Mesothelial cell of epicardium (in vitro differentiated cells): ENCODE measurements at regions not wholly inside any gene's neighbourhood (a gene's known extent, or its start where the extent isn't known, plus 50 kb on each side); places are given as distances from the start of the nearest gene placed in this dataset.
"Not testable (repeated sequence)": the region's sequence is repeated elsewhere in the genome, so short reads cannot be mapped to it uniquely, and the experiment has no call there.

Experiments used
- DNase-seq, 2 experiments: peaks; one replicate each; pipeline ENCODE4 v3.0.0; 2021; ENCODE audit warnings: low spot score in 2 of 2; ENCODE audit not compliant: unreplicated experiment in 2 of 2
- H3K27ac Mint-ChIP-seq: 2 replicates; pipeline ENCODE4 v1.8.0; 2021; ENCODE audit warnings: mixed read lengths
- H3K27me3 Mint-ChIP-seq: 2 replicates; pipeline ENCODE4 v1.8.0; 2021; ENCODE audit warnings: low read depth, mixed read lengths
- H3K36me3 Mint-ChIP-seq: 2 replicates; pipeline ENCODE4 v1.8.0; 2021; ENCODE audit warnings: mixed read lengths
- H3K4me1 Mint-ChIP-seq: 2 replicates; pipeline ENCODE4 v1.8.0; 2021; ENCODE audit warnings: mixed read lengths
- H3K4me3 Mint-ChIP-seq: 2 replicates; pipeline ENCODE4 v1.8.0; 2021; ENCODE audit warnings: mild to moderate bottlenecking, moderate library complexity, mixed read lengths
- H3K9me3 Mint-ChIP-seq: 2 replicates; pipeline ENCODE4 v1.8.0; 2021; ENCODE audit warnings: mixed read lengths
- TF ChIP-seq, protein P1 (sequence below): fragments of 200-600 bp; sonication (generic); IDR thresholded peaks from one replicate; pipeline ENCODE4 v1.5.0; 2021; ENCODE audit warnings: antibody characterized with exemption; ENCODE audit not compliant: unreplicated experiment

GRCh38 chr16:13621639-13622038, 298.3 kb upstream of the ERCC4 start:
- H3K27me3 Mint-ChIP-seq, result peaks cover 19% of the 10 kb centered on the region
- H3K4me1 Mint-ChIP-seq, result no peaks in the 10 kb centered on the region
- DNase-seq, result no peak
- TF ChIP-seq, protein P1, sequence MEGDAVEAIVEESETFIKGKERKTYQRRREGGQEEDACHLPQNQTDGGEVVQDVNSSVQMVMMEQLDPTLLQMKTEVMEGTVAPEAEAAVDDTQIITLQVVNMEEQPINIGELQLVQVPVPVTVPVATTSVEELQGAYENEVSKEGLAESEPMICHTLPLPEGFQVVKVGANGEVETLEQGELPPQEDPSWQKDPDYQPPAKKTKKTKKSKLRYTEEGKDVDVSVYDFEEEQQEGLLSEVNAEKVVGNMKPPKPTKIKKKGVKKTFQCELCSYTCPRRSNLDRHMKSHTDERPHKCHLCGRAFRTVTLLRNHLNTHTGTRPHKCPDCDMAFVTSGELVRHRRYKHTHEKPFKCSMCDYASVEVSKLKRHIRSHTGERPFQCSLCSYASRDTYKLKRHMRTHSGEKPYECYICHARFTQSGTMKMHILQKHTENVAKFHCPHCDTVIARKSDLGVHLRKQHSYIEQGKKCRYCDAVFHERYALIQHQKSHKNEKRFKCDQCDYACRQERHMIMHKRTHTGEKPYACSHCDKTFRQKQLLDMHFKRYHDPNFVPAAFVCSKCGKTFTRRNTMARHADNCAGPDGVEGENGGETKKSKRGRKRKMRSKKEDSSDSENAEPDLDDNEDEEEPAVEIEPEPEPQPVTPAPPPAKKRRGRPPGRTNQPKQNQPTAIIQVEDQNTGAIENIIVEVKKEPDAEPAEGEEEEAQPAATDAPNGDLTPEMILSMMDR, result no peak
- H3K36me3 Mint-ChIP-seq, result no peaks in the 10 kb centered on the region
- peaks cover 5% of the 10 kb centered on the region for H3K9me3 Mint-ChIP-seq
- H3K4me3 Mint-ChIP-seq, result no peak overlapping the region
- no peak overlapping the region for H3K27ac Mint-ChIP-seq

GRCh38 chr16:13628156-13628555, 291.8 kb upstream of the ERCC4 start:
- TF ChIP-seq, protein P1, result no peak
- DNase-seq, result no peak
- no peak overlapping the region for H3K27ac Mint-ChIP-seq
- peaks cover 21% of the 10 kb centered on the region for H3K27me3 Mint-ChIP-seq
- H3K4me3 Mint-ChIP-seq, result no peak overlapping the region
- no peaks in the 10 kb centered on the region for H3K4me1 Mint-ChIP-seq
- H3K36me3 Mint-ChIP-seq, result no peaks in the 10 kb centered on the region
- H3K9me3 Mint-ChIP-seq, result no peaks in the 10 kb centered on the region

DNA sequence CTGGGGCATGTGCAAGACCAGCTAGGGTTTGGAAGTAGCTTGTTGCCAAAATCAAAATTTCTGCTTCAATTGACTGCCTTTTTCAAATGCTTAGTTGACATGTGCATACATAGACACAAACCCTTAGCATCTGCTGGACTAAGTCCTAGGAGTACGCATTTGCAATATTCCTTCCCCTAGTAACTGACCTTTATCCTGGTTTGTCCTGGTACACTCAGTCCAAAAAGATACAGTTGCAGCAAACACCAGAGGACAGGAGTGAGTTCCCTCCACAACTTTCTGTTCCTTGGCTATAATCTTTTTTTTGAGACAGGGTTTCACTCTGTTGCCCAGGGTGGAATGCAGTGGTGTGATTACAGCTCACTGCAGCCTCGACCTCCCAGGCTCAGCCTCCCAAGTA, 290.2 kb upstream of the ERCC4 start:
- no peak for DNase-seq
- TF ChIP-seq, protein P1, result no peak
- no peaks in the 10 kb centered on the region for H3K4me1 Mint-ChIP-seq
- H3K36me3 Mint-ChIP-seq, result no peaks in the 10 kb centered on the region
- peaks cover 13% of the 10 kb centered on the region for H3K27me3 Mint-ChIP-seq
- H3K9me3 Mint-ChIP-seq, result no peaks in the 10 kb centered on the region
- H3K27ac Mint-ChIP-seq, result no peak overlapping the region
- no peak overlapping the region for H3K4me3 Mint-ChIP-seq

DNA sequence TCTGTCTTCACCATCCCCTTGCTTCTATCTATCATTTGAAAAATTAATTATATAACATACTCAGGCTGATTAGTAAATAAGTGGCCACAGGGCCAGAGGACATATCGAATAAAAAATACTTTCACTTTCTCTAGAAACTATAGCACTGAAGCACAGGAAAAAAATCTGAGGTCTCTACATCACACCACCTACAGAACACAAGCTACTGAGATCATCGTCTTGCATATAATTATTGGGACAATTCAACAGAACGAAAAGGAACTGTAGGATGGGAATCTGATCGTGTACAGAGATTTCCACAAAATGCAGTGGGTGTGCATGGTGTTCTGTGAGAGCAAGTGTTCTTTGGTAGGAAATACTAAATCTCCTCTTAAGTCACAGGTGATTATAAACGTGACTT, 289.6 kb upstream of the ERCC4 start:
- H3K4me1 Mint-ChIP-seq, result no peaks in the 10 kb centered on the region
- no peak overlapping the region for H3K27ac Mint-ChIP-seq

DNA sequence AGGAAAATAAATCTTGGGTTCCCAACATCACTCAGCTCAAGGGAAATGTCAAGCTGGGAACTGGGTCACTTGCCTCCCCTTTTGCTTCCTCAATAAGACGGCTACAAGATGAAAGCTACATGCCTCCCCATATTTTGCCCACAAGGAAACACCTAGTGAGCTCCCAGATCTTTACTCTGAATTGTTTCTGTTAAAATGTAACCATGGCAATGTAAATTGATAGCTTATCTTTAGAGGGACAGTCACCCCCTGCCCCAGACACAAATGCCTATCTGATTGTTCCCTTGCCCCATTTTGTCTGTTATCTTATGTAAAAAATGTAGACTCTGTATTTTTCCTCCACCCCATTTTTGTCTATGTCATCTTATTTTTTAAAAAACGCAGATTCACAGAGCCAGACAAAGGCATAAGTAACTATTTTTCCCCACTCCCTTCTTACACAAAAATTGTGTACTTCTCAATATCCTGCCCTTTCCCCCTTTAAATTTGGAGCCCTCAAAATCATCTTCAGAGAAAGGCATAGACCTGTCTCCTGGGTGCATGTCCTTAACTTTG, 288.7 kb upstream of the ERCC4 start:
- DNase-seq, result no peak
- H3K9me3 Mint-ChIP-seq, result no peaks in the 10 kb centered on the region
- H3K36me3 Mint-ChIP-seq, result no peaks in the 10 kb centered on the region
- peaks cover 15% of the 10 kb centered on the region for H3K27me3 Mint-ChIP-seq
- no peaks in the 10 kb centered on the region for H3K4me1 Mint-ChIP-seq
- H3K27ac Mint-ChIP-seq, result no peak overlapping the region
- TF ChIP-seq, protein P1, result no peak
- no peak overlapping the region for H3K4me3 Mint-ChIP-seq

More for the DNA sequence above, 289.6 kb upstream of the ERCC4 start:
- Mint-ChIP-seq H3K36me3 (no peaks in the 10 kb centered on the region), H3K9me3 (no peaks in the 10 kb centered on the region), H3K4me3 (no peak overlapping the region), H3K27me3 (peaks cover 13% of the 10 kb centered on the region)
- TF ChIP-seq, protein P1, result no peak
- no peak for DNase-seq

- peaks cover 18% of the 10 kb centered on the region for H3K27me3 Mint-ChIP-seq
- no peak for DNase-seq
- no peaks in the 10 kb centered on the region for H3K36me3 Mint-ChIP-seq
- TF ChIP-seq, protein P1, result no peak
- H3K27ac Mint-ChIP-seq, result no peak overlapping the region
- H3K9me3 Mint-ChIP-seq, result no peaks in the 10 kb centered on the region
- no peaks in the 10 kb centered on the region for H3K4me1 Mint-ChIP-seq
- H3K4me3 Mint-ChIP-seq, result no peak overlapping the region
Measured at GRCh38 chr16:13631916-13632315, 288.0 kb upstream of the ERCC4 start.

- not testable (repeated sequence) for DNase-seq, H3K4me1 Mint-ChIP-seq, H3K27ac Mint-ChIP-seq, H3K36me3 Mint-ChIP-seq, H3K4me3 Mint-ChIP-seq, H3K9me3 Mint-ChIP-seq
- H3K27me3 Mint-ChIP-seq, result peaks cover 18% of the 10 kb centered on the region
Measured at GRCh38 chr16:13632504-13632903, 287.4 kb upstream of the ERCC4 start.
